HCT116 (cell line): ENCODE measurements at regions not wholly inside any gene's neighbourhood (a gene's known extent, or its start where the extent isn't known, plus 50 kb on each side); places are given as distances from the start of the nearest gene placed in this dataset.

Experiments used
- ATAC-seq: fragments of 200-7000 bp; cut with Tn5 transposase; 2 replicates; pipeline ENCODE4 v1.9.1; 2020; ENCODE audit warnings: mild to moderate bottlenecking, moderate library complexity
- BruUV-seq: library from RNA; stranded (reverse); fragments of 400-500 nt; replicated peaks from 2 replicates; lab custom pipeline; 2021; lab: Mats Ljungman, UMichigan
- CTCF ChIA-PET: fragments of 300-600 bp; sonication (Branson Sonifier 250); formaldehyde crosslinking; loops from one replicate; lab custom pipeline; 2021; ENCODE audit warnings: antibody characterized with exemption; lab: Charles Lee
- POLR2A ChIA-PET: fragments of 300-600, 350-600 bp; sonication (Branson Sonifier 250); formaldehyde crosslinking; loops from one replicate; lab custom pipeline; 2021; ENCODE audit warnings: antibody characterized with exemption; lab: Charles Lee
- RAD21 ChIA-PET, 2 experiments: fragments of 300-600 bp; sonication (Branson Sonifier 250); formaldehyde crosslinking; loops; one replicate each; lab custom pipeline; 2023; ENCODE audit warnings: low total read pairs in 2 of 2; ENCODE audit not compliant: uncharacterized antibody in 2 of 2, unreplicated experiment in 2 of 2, low non-redundant PET in 1 of 2; lab: Charles Lee
- DNase-seq: peaks from one replicate; pipeline ENCODE4 v3.0.0-alpha.2; 2010; ENCODE audit warnings: low read depth, low spot score
- H2AFZ ChIP-seq: fragments of 200-600 bp; shearing (Covaris generic), sonication (generic); 2 replicates; pipeline ENCODE4 v1.6.1; 2017; ENCODE audit warnings: low read depth, mixed run types, mixed read lengths, antibody characterized with exemption, low read length; ENCODE audit not compliant: poor library complexity, severe bottlenecking
- H3K27ac ChIP-seq: 2 replicates; pipeline ENCODE4 v1.5.1; 2012; ENCODE audit warnings: low read depth, low read length
- H3K27me3 ChIP-seq: fragments of 200-600 bp; sonication (generic); 2 replicates; pipeline ENCODE4 v1.6.1; 2016; ENCODE audit warnings: mixed run types, low read length, mixed read lengths; ENCODE audit not compliant: insufficient read depth
- H3K36me3 ChIP-seq, 2 experiments: fragments of 200-500 bp in 1 of 2; fragments of 200-600 bp in 1 of 2; sonication (Bioruptor generic) in 1 of 2; sonication (generic) in 1 of 2; 2 replicates each; pipeline versions ENCODE4 v1.5.1 to v1.6.1; 2014 to 2016; ENCODE audit warnings: low read length in 2 of 2, inconsistent platforms in 1 of 2, mixed read lengths in 1 of 2, mixed run types in 1 of 2; ENCODE audit not compliant: insufficient read depth in 2 of 2, control insufficient read depth in 1 of 2
- H3K4me1 ChIP-seq, 2 experiments: fragments of 200-600 bp in 1 of 2; sonication (generic) in 1 of 2; 2 replicates each; pipeline versions ENCODE4 v1.5.1 to v1.6.1; 2012 to 2017; ENCODE audit warnings: low read length in 2 of 2, inconsistent platforms in 1 of 2, mild to moderate bottlenecking in 1 of 2, mixed read lengths in 1 of 2, mixed run types in 1 of 2, moderate library complexity in 1 of 2; ENCODE audit not compliant: insufficient read depth in 2 of 2, control insufficient read depth in 1 of 2
- H3K4me2 ChIP-seq: fragments of 200-600 bp; sonication (generic); 2 replicates; pipeline ENCODE4 v1.6.1; 2017; ENCODE audit warnings: mixed run types, low read length, mixed read lengths
- H3K4me3 ChIP-seq, 2 experiments: fragments of 200-600 bp in 1 of 2; sonication (generic) in 1 of 2; replicated peaks in 1 of 2; 2 replicates each; pipeline ENCODE4 v1.5.1; 2011 to 2016; ENCODE audit warnings: low read length in 2 of 2, control low read depth in 1 of 2, low read depth in 1 of 2, mild to moderate bottlenecking in 1 of 2, mixed read lengths in 1 of 2, mixed run types in 1 of 2
- H3K79me2 ChIP-seq: fragments of 200-600 bp; sonication (generic); 2 replicates; pipeline ENCODE4 v1.6.1; 2017; ENCODE audit warnings: mild to moderate bottlenecking, mixed run types, low read length, moderate library complexity, mixed read lengths; ENCODE audit not compliant: insufficient read depth
- H3K9ac ChIP-seq: fragments of 200-600 bp; sonication (generic); 2 replicates; pipeline ENCODE4 v1.6.1; 2016; ENCODE audit warnings: low read length, mixed read lengths
- H3K9me2 ChIP-seq: fragments of 200-600 bp; sonication (generic), shearing (Covaris generic); 2 replicates; pipeline ENCODE4 v1.6.1; 2017; ENCODE audit warnings: mixed run types, mild to moderate bottlenecking, moderate library complexity; ENCODE audit not compliant: insufficient read depth
- H3K9me3 ChIP-seq, 2 experiments: fragments of 200-500 bp in 1 of 2; fragments of 200-600 bp in 1 of 2; sonication (Bioruptor generic) in 1 of 2; sonication (generic) in 1 of 2; 2 replicates each; pipeline ENCODE4 v1.6.1; 2014 to 2017; ENCODE audit warnings: low read length in 2 of 2, mixed read lengths in 2 of 2, inconsistent platforms in 1 of 2, low read depth in 1 of 2, mild to moderate bottlenecking in 1 of 2, mixed run types in 1 of 2, moderate library complexity in 1 of 2; ENCODE audit not compliant: control insufficient read depth in 1 of 2, insufficient read depth in 1 of 2
- H4K20me1 ChIP-seq: fragments of 200-600 bp; sonication (generic), shearing (Covaris generic); 2 replicates; pipeline ENCODE4 v1.6.1; 2017; ENCODE audit warnings: mixed run types, mild to moderate bottlenecking, moderate library complexity; ENCODE audit not compliant: insufficient read depth
- ATF3 ChIP-seq: IDR thresholded peaks from 2 replicates; pipeline ENCODE4 v1.6.1; 2012
- CBX3 ChIP-seq: IDR thresholded peaks from 2 replicates; pipeline ENCODE4 v1.6.1; 2012; ENCODE audit warnings: low read depth
- CEBPB ChIP-seq: IDR thresholded peaks from 2 replicates; pipeline ENCODE4 v1.6.1; 2012; ENCODE audit warnings: low read depth
- CTCF ChIP-seq, 3 experiments: fragments of 200-600 bp in 1 of 3; sonication (generic) in 1 of 3; IDR thresholded peaks in 2 of 3; conservative IDR thresholded peaks in 1 of 3; 2 replicates each; pipeline ENCODE4 v1.5.1; 2012 to 2017; ENCODE audit warnings: low read depth in 2 of 3, low read length in 2 of 3, antibody characterized with exemption in 1 of 3, borderline replicate concordance in 1 of 3, control low read depth in 1 of 3, mild to moderate bottlenecking in 1 of 3, mixed read lengths in 1 of 3, mixed run types in 1 of 3, moderate library complexity in 1 of 3; ENCODE audit not compliant: insufficient read depth in 1 of 3
- EGR1 ChIP-seq: IDR thresholded peaks from 2 replicates; pipeline ENCODE4 v1.6.1; 2012; ENCODE audit warnings: low read depth
- ELF1 ChIP-seq: IDR thresholded peaks from 2 replicates; pipeline ENCODE4 v1.6.1; 2012; ENCODE audit warnings: low read depth, borderline replicate concordance
- EZH2 ChIP-seq: fragments of 200-600 bp; sonication (generic); IDR thresholded peaks from 2 replicates; pipeline ENCODE4 v1.6.1; 2017; ENCODE audit warnings: antibody characterized with exemption, mixed run types
- EZH2phosphoT487 ChIP-seq: fragments of 200-600 bp; IDR thresholded peaks from 2 replicates; pipeline ENCODE4 v1.6.1; 2018; ENCODE audit warnings: antibody characterized with exemption, borderline replicate concordance
- JUND ChIP-seq: IDR thresholded peaks from 2 replicates; pipeline ENCODE4 v1.6.1; 2012
- MAX ChIP-seq: IDR thresholded peaks from 2 replicates; pipeline ENCODE4 v1.6.1; 2012
- SIN3A ChIP-seq: IDR thresholded peaks from 2 replicates; pipeline ENCODE4 v1.6.1; 2012; ENCODE audit warnings: low read depth
- TCF7L2 ChIP-seq: IDR thresholded peaks from 2 replicates; pipeline ENCODE4 v1.7.0; 2011; ENCODE audit warnings: borderline replicate concordance, inconsistent platforms; ENCODE audit not compliant: insufficient read depth, insufficient read length; ENCODE audit errors: extremely low read depth
- ZBTB33 ChIP-seq: IDR thresholded peaks from 2 replicates; pipeline ENCODE4 v1.6.1; 2011; ENCODE audit warnings: mild to moderate bottlenecking, low read length, moderate library complexity; ENCODE audit not compliant: insufficient replicate concordance; ENCODE audit errors: extremely low read depth
- ZNF274 ChIP-seq: fragments of 200-500 bp; sonication (Bioruptor generic); IDR thresholded peaks from 2 replicates; pipeline ENCODE4 v1.6.1; 2014; ENCODE audit warnings: mild to moderate bottlenecking, low read depth, low read length, inconsistent platforms
- intact Hi-C: fragments of 100-400 bp; cut with micrococcal nuclease; formaldehyde crosslinking; loops from 2 replicates; pipeline ENCODE4 v1.10.0; 2022

GRCh38 chr4:112801341-112801740 lies 164.4 kb downstream of the LARP7 start:
- intact Hi-C loops: no loop called here
- Histone ChIP-seq H3K9me3 (no peaks in the 10 kb centered on the region), H3K4me3 (no peak overlapping the region), H2AFZ (no peak overlapping the region), H3K4me1 (no peaks in the 10 kb centered on the region), H3K9me2 (no peaks in the 10 kb centered on the region), H3K79me2 (no peaks in the 10 kb centered on the region), H3K9ac (no peak overlapping the region), H3K4me2 (no peak overlapping the region), H4K20me1 (no peaks in the 10 kb centered on the region), H3K36me3 (no peaks in the 10 kb centered on the region), H3K27ac (no peak overlapping the region), H3K27me3 (no peaks in the 10 kb centered on the region)
- ATAC-seq (no peak), DNase-seq (no peak)
- BruUV-seq: no TSS peak
- POLR2A ChIA-PET: no interaction called here
- RAD21 ChIA-PET: no interaction called here
- CTCF ChIA-PET: interaction anchor here (1.6 kb wide), 1 partner anchor 36 kb away, joined by 8 read pairs; no protein-coding TSS in a partner anchor
- no peak for TF ChIP-seq JUND
- TF ChIP-seq SIN3A: no peak
- no peak for TF ChIP-seq ZBTB33
- no peak for TF ChIP-seq EZH2phosphoT487
- no peak for TF ChIP-seq ATF3
- TF ChIP-seq TCF7L2: no peak

GRCh38 chr4:112802780-112803179 lies 165.8 kb downstream of the LARP7 start:
- no TSS peak for BruUV-seq
- no peak for ATAC-seq
- no peak overlapping the region for H3K9ac ChIP-seq
- H3K9me3 ChIP-seq: no peaks in the 10 kb centered on the region
- RAD21 ChIA-PET: no interaction called here
- no peaks in the 10 kb centered on the region for H3K27me3 ChIP-seq
- DNase-seq: no peak
- H2AFZ ChIP-seq: no peak overlapping the region
- H3K79me2 ChIP-seq: no peaks in the 10 kb centered on the region
- no peaks in the 10 kb centered on the region for H3K4me1 ChIP-seq
- H3K27ac ChIP-seq: no peak overlapping the region
- intact Hi-C loops: no loop called here
- POLR2A ChIA-PET: no interaction called here
- no peaks in the 10 kb centered on the region for H3K9me2 ChIP-seq
- no peak overlapping the region for H3K4me2 ChIP-seq
- no peaks in the 10 kb centered on the region for H3K36me3 ChIP-seq
- no peak overlapping the region for H3K4me3 ChIP-seq
- CTCF ChIA-PET: no interaction called here
- no peaks in the 10 kb centered on the region for H4K20me1 ChIP-seq
- no peak for TF ChIP-seq EGR1
- no peak for TF ChIP-seq CTCF (IDR thresholded peaks at IDR 0.05 in 2 of 3, conservative IDR thresholded peaks at IDR 0.05 in 1 of 3; ENCODE audit: borderline replicate concordance in 1 of 3, insufficient read depth in 1 of 3, low read depth in 2 of 3, low read length in 2 of 3)
- TF ChIP-seq CBX3: no peak
- TF ChIP-seq ZNF274: no peak
- TF ChIP-seq EZH2phosphoT487: no peak
- TF ChIP-seq EZH2: no peak
- TF ChIP-seq CEBPB: no peak
- no peak for TF ChIP-seq ELF1
- no peak for TF ChIP-seq MAX
